SK-N-SH treated with all-trans-retinoic acid at 6 μM for 48 hours (cell line): ENCODE measurements at regions not wholly inside any gene's neighbourhood (a gene's known extent, or its start where the extent isn't known, plus 50 kb on each side); places are given as distances from the start of the nearest gene placed in this dataset.
"Not testable (repeated sequence)": the region's sequence is repeated elsewhere in the genome, so short reads cannot be mapped to it uniquely, and the experiment has no call there.

Source experiments
- ATAC-seq: fragments of 200-7000 bp; cut with Tn5 transposase; 3 replicates; pipeline ENCODE4 v1.9.1; 2020; ENCODE audit warnings: mild to moderate bottlenecking, moderate library complexity
- BACH2 ChIP-seq: fragments of 250-450 bp; sonication (Bioruptor Pico); IDR thresholded peaks from 2 replicates; pipeline ENCODE4 v1.9.0; 2021; ENCODE audit warnings: mild to moderate bottlenecking, borderline replicate concordance
- CREB5 ChIP-seq: fragments of 250-450 bp; sonication (Bioruptor Pico); IDR thresholded peaks from 2 replicates; pipeline ENCODE4 v1.5.1; 2020; ENCODE audit warnings: low read depth, mild to moderate bottlenecking, moderate library complexity
- CSDC2 ChIP-seq: fragments of 250-450 bp; sonication (Bioruptor Pico); IDR thresholded peaks from 2 replicates; pipeline ENCODE4 v1.5.0; 2020; ENCODE audit warnings: mild to moderate bottlenecking, moderate library complexity
- CSRNP3 ChIP-seq: fragments of 250-450 bp; sonication (Bioruptor Pico); IDR thresholded peaks from 2 replicates; pipeline ENCODE4 v1.5.1; 2021; ENCODE audit warnings: mild to moderate bottlenecking, moderate library complexity
- ESRRG ChIP-seq: fragments of 250-450 bp; sonication (Bioruptor Pico); IDR thresholded peaks from 2 replicates; pipeline ENCODE4 v1.6.1; 2021; ENCODE audit warnings: mild to moderate bottlenecking
- ISL1 ChIP-seq: fragments of 250-450 bp; sonication (Bioruptor Pico); IDR thresholded peaks from 2 replicates; pipeline ENCODE4 v2.1.2; 2022; ENCODE audit warnings: mild to moderate bottlenecking, moderate library complexity
- OSR1 ChIP-seq: fragments of 250-450 bp; sonication (Bioruptor Pico); IDR thresholded peaks from 2 replicates; pipeline ENCODE4 v1.8.0; 2022; ENCODE audit warnings: moderate library complexity, mild to moderate bottlenecking, inconsistent platforms
- PATZ1 ChIP-seq: fragments of 250-450 bp; sonication (Bioruptor Pico); IDR thresholded peaks from 2 replicates; pipeline ENCODE4 v1.8.0; 2020; ENCODE audit warnings: mild to moderate bottlenecking, moderate library complexity, borderline replicate concordance
- POU6F1 ChIP-seq: fragments of 250-450 bp; sonication (Bioruptor Pico); IDR thresholded peaks from 2 replicates; pipeline ENCODE4 v1.8.0; 2021; ENCODE audit warnings: low read depth, mild to moderate bottlenecking, moderate library complexity, borderline replicate concordance
- RARB ChIP-seq: fragments of 250-450 bp; sonication (Bioruptor Pico); IDR thresholded peaks from 2 replicates; pipeline ENCODE4 v1.8.0; 2021; ENCODE audit warnings: mild to moderate bottlenecking, moderate library complexity
- SNAI2 ChIP-seq: fragments of 250-450 bp; sonication (Bioruptor Pico); IDR thresholded peaks from 2 replicates; pipeline ENCODE4 v1.5.0; 2020; ENCODE audit warnings: mild to moderate bottlenecking, moderate library complexity
- TCF4 ChIP-seq: fragments of 250-450 bp; sonication (Bioruptor Pico); IDR thresholded peaks from 2 replicates; pipeline ENCODE4 v1.8.0; 2021; ENCODE audit warnings: mild to moderate bottlenecking, moderate library complexity, borderline replicate concordance
- TOX ChIP-seq: fragments of 250-450 bp; sonication (Bioruptor Pico); IDR thresholded peaks from 2 replicates; pipeline ENCODE4 v1.8.0; 2021; ENCODE audit warnings: mild to moderate bottlenecking, moderate library complexity, borderline replicate concordance
- TSHZ2 ChIP-seq: fragments of 250-450 bp; sonication (Bioruptor Pico); IDR thresholded peaks from 2 replicates; pipeline ENCODE4 v1.5.0; 2020; ENCODE audit warnings: mild to moderate bottlenecking, moderate library complexity
- ZC3H10 ChIP-seq: fragments of 250-450 bp; sonication (Bioruptor Pico); IDR thresholded peaks from 2 replicates; pipeline ENCODE4 v1.5.1; 2021; ENCODE audit warnings: mild to moderate bottlenecking, moderate library complexity
- ZFP3 ChIP-seq: fragments of 250-450 bp; sonication (Bioruptor Pico); IDR thresholded peaks from 2 replicates; pipeline ENCODE4 v1.5.0; 2020; ENCODE audit warnings: mild to moderate bottlenecking, moderate library complexity
- ZNF565 ChIP-seq: fragments of 450-650 bp; formaldehyde crosslinking; conservative IDR thresholded peaks from 2 replicates; pipeline ENCODE4 v1.5.0; 2020; ENCODE audit warnings: low read depth, mild to moderate bottlenecking, moderate library complexity
- ZNF70 ChIP-seq: fragments of 450-650 bp; formaldehyde crosslinking; IDR thresholded peaks from 2 replicates; pipeline ENCODE4 v1.5.0; 2020; ENCODE audit warnings: mild to moderate bottlenecking, moderate library complexity
- ZNF8 ChIP-seq: fragments of 450-650 bp; formaldehyde crosslinking; IDR thresholded peaks from 2 replicates; pipeline ENCODE4 v1.5.0; 2020; ENCODE audit warnings: mild to moderate bottlenecking, moderate library complexity

- no peak for TF ChIP-seq PATZ1
- TF ChIP-seq RARB (CRISPR knock-in tag): no peak
Observed at GRCh38 chr13:80677227-80677626, 336.3 kb upstream of the SPRY2 start (continued).

- not testable (repeated sequence) for ATAC-seq
Observed at GRCh38 chr13:80675442-80675841, 334.5 kb upstream of the SPRY2 start.

GRCh38 chr13:80671773-80672172 lies 330.8 kb upstream of the SPRY2 start:
- TF ChIP-seq CREB5 (CRISPR knock-in tag) (no peak), ZNF70 (no peak), CSRNP3 (CRISPR knock-in tag) (no peak), ESRRG (CRISPR knock-in tag) (no peak)
- TF ChIP-seq, all 23 proteins: peak for 0
- no peak for ATAC-seq

- TF ChIP-seq CREB5 (CRISPR knock-in tag) (no peak), TCF4 (CRISPR knock-in tag) (no peak), ZFP3 (CRISPR knock-in tag) (no peak), ZNF565 (no peak), OSR1 (CRISPR knock-in tag) (no peak), ESRRG (CRISPR knock-in tag) (no peak), BACH2 (no peak), CSRNP3 (CRISPR knock-in tag) (no peak), ZC3H10 (no peak), PATZ1 (no peak), ISL1 (no peak), ZNF8 (CRISPR knock-in tag) (no peak), CSDC2 (CRISPR knock-in tag) (no peak)
- ATAC-seq: no peak
Observed at GRCh38 chr13:80669112-80669511, 328.2 kb upstream of the SPRY2 start.

- no peak for ATAC-seq
- no peak for TF ChIP-seq ZNF565
- no peak for TF ChIP-seq TOX (CRISPR knock-in tag)
- no peak for TF ChIP-seq ZNF8 (CRISPR knock-in tag)
- TF ChIP-seq SNAI2 (CRISPR knock-in tag): no peak
- TF ChIP-seq TCF4 (CRISPR knock-in tag): no peak
- no peak for TF ChIP-seq OSR1 (CRISPR knock-in tag)
- no peak for TF ChIP-seq ZNF70
- TF ChIP-seq TSHZ2 (CRISPR knock-in tag): no peak
- no peak for TF ChIP-seq PATZ1
- TF ChIP-seq POU6F1: no peak
Observed at GRCh38 chr13:80668452-80668851, 327.5 kb upstream of the SPRY2 start.
